SK-N-SH (cell line): ENCODE measurements at regions not wholly inside any gene's neighbourhood (a gene's known extent, or its start where the extent isn't known, plus 50 kb on each side); places are given as distances from the start of the nearest gene placed in this dataset.

ENCODE experiments used
- CHD2 ChIP-seq: fragments of 150-350 bp; IDR thresholded peaks from 2 replicates; pipeline ENCODE4 v1.6.1; 2018; ENCODE audit warnings: low read length; ENCODE audit not compliant: partially characterized antibody
- EZH2phosphoT487 ChIP-seq: fragments of 200-600 bp; sonication (generic); IDR thresholded peaks from 2 replicates; pipeline ENCODE4 v1.6.1; 2017; ENCODE audit warnings: low read depth, mixed run types, mild to moderate bottlenecking, antibody characterized with exemption, moderate library complexity, borderline replicate concordance
- FOXJ3 ChIP-seq: sonication (generic); formaldehyde crosslinking; IDR thresholded peaks from 2 replicates; pipeline ENCODE4 v1.5.1; 2020; ENCODE audit warnings: mild to moderate bottlenecking, missing genetic modification reagents
- GABPA ChIP-seq: IDR thresholded peaks from 2 replicates; pipeline ENCODE4 v1.4.0; 2012; ENCODE audit warnings: low read depth, mild to moderate bottlenecking
- GATA2 ChIP-seq: sonication (generic); formaldehyde crosslinking; IDR thresholded peaks from 2 replicates; pipeline ENCODE4 v1.5.0; 2020; ENCODE audit warnings: mild to moderate bottlenecking, missing genetic modification reagents
- NRF1 ChIP-seq: IDR thresholded peaks from 2 replicates; pipeline ENCODE4 v1.6.1; 2012; ENCODE audit warnings: low read depth, mild to moderate bottlenecking, low read length
- POLR2AphosphoS5 ChIP-seq: IDR thresholded peaks from 2 replicates; pipeline ENCODE4 v1.6.1; 2012; ENCODE audit warnings: low read depth, low read length
- SIN3A ChIP-seq: IDR thresholded peaks from 2 replicates; pipeline ENCODE4 v1.6.1; 2012; ENCODE audit warnings: low read depth, mild to moderate bottlenecking, low read length, moderate library complexity, borderline replicate concordance
- TAF1 ChIP-seq: IDR thresholded peaks from 2 replicates; pipeline ENCODE4 v1.6.1; 2012; ENCODE audit warnings: low read depth, mild to moderate bottlenecking, low read length, moderate library complexity, borderline replicate concordance
- TCF12 ChIP-seq: IDR thresholded peaks from 2 replicates; pipeline ENCODE4 v1.4.0; 2012
- YY1 ChIP-seq: IDR thresholded peaks from 2 replicates; pipeline ENCODE4 v1.4.0; 2012; ENCODE audit warnings: low read depth, mild to moderate bottlenecking
- TF ChIP-seq, protein P1 (sequence below): fragments of 200-600 bp; sonication (generic); IDR thresholded peaks from 2 replicates; pipeline ENCODE4 v1.6.1; 2017; ENCODE audit warnings: antibody characterized with exemption, mild to moderate bottlenecking, moderate library complexity

DNA sequence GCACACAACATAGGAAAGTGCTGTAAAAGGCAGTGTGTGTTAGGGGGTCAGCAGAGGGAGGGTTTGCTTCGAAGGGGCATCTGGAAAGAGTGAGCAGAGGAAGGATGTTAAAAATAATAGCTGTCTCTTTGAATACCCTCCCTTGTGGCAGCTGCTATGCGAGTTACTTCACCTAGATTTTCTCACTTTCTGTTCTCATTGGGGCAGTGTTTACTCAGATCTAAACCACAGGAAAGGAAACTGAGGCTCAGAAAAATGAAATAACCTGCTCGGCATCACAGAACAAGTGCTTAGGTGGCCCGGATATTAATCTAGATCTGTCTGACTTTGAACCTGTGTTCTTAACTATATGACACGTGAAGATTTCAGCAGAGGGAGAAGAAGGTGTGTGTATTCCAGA, 125.3 kb downstream of the C11orf91 start:
- TF ChIP-seq EZH2phosphoT487, result no peak
- TF ChIP-seq GABPA, result no peak
- TF ChIP-seq, protein P1, sequence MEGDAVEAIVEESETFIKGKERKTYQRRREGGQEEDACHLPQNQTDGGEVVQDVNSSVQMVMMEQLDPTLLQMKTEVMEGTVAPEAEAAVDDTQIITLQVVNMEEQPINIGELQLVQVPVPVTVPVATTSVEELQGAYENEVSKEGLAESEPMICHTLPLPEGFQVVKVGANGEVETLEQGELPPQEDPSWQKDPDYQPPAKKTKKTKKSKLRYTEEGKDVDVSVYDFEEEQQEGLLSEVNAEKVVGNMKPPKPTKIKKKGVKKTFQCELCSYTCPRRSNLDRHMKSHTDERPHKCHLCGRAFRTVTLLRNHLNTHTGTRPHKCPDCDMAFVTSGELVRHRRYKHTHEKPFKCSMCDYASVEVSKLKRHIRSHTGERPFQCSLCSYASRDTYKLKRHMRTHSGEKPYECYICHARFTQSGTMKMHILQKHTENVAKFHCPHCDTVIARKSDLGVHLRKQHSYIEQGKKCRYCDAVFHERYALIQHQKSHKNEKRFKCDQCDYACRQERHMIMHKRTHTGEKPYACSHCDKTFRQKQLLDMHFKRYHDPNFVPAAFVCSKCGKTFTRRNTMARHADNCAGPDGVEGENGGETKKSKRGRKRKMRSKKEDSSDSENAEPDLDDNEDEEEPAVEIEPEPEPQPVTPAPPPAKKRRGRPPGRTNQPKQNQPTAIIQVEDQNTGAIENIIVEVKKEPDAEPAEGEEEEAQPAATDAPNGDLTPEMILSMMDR, result no peak
- no peak for TF ChIP-seq TCF12
- no peak for TF ChIP-seq TAF1
- TF ChIP-seq POLR2AphosphoS5, result no peak
- TF ChIP-seq YY1, result no peak
- TF ChIP-seq NRF1, result no peak
- TF ChIP-seq GATA2 (CRISPR knock-in tag), result no peak
- no peak for TF ChIP-seq CHD2
- no peak for TF ChIP-seq FOXJ3
- no peak for TF ChIP-seq SIN3A
